Renal pelvis (tissue), 1 donor: ENCODE measurements at regions not wholly inside any gene's neighbourhood (a gene's known extent, or its start where the extent isn't known, plus 50 kb on each side); places are given as distances from the start of the nearest gene placed in this dataset.
"Not testable (repeated sequence)": the region's sequence is repeated elsewhere in the genome, so short reads cannot be mapped to it uniquely, and the experiment has no call there.

Experiments used
- DNase-seq: peaks from one replicate; pipeline ENCODE4 v3.0.0-alpha.2; 2013

DNA sequence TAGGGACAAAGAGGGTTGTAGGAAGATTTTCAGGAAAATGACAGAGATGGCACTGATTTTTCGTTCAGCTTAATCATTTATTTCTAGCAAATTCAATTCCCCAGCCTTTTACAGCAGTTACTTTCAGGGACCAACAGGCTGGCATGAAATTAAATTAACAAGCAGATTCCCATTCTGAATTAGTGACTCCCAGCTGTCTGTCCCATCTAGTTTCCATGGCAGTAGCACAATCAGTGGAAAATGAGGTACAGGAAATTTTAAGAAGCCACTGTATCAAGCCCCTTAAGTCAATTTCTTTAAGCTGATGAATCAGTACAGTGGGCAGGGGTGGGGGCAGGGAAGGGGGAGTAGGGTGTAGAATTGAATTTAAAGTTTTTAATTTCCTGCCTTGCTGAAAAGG, 121.1 kb upstream of the TEX13C start:
- no peak for DNase-seq

DNA sequence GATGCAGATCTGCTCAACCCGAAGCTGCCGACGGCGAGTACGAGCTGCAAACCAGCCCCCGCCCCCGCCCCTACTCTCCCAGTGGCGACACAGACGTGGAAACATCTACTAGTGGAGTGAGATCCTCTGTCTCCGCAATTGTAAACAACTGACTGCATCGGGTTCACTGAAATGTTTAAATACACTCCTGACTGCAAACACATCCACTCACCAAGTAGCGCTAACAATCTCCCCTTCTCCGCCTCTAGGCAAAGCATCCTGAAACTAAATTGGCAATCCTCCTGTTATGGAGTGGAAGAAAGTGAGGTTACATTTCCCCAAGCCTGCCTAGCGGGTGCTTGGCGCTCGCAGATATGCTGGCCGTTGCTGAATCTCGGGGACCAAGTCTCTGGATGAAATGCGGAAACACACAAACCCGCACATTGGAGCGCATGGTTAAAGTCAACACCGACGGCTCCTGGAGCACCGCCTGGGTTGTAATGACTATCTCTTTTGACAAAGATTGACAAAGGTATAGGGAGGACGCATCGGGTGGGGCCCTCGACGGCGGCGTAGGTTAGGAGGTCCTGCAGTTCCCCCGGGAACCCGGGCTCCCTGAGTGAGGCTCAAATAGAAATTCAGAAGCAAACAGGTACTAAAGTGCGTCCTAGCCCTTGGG, 117.0 kb upstream of the TEX13C start:
- DNase-seq = no peak

DNA sequence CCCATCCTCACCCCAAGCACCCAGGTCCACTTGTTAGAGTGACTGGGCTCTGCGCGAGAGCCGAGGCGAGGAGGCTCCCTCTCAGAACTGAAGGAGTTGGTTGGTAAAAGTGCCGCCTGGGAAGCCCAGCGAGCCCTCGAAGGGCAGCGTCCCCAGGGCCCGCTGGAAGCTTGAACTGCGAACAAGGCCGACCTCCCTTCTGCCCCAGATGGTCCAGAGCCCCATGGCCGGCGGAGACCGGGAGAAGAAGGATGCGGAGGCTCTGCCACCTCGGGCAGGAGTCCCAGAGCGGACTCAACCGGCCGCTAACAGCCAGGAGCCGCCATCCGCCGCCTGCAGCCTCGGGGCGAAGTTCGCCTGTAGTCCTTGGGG, 116.3 kb upstream of the TEX13C start:
- no peak for DNase-seq

DNA sequence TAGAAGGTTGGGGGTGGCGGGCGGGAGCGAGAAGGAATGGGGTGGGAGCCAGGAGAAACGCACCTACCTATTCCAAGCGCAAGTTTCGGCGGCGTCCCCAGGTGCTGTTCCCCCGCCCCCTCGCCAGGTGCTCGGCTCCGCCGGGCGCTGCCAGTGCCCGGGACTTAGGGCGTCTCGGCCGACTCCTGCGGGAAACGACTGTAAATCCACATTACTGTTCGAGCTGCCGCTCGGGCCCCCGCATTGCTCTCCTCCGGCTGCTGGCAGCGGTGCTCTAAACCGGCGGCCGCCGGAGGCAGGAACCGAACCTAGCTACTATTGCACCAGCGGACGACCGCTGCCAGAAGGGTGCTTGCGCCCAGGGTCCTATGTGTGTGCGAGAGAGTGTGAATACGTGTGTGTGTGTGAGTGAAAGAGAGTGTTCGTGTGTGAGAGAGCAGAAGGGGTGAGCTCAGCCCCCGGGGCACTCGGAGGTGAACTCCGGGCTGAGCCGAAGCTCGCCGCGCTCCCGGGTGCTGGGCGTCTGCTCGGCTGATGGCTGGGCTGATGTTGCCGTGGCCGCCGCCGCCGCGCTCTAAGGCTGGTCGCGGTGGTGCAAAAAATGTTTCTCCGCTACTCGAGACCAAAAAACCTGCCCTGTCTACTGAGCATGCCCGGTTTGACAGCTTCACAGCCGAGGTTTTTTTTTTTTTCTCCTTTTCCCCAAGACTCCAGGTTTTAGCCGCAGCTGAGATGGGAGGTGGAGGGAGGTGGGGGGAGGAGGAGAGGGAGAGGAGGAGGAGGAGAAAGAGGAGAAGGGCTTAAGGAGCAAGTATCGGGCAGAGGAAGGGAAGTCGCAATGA, 115.7 kb upstream of the TEX13C start:
- peak; percentile 42 for DNase-seq

DNA sequence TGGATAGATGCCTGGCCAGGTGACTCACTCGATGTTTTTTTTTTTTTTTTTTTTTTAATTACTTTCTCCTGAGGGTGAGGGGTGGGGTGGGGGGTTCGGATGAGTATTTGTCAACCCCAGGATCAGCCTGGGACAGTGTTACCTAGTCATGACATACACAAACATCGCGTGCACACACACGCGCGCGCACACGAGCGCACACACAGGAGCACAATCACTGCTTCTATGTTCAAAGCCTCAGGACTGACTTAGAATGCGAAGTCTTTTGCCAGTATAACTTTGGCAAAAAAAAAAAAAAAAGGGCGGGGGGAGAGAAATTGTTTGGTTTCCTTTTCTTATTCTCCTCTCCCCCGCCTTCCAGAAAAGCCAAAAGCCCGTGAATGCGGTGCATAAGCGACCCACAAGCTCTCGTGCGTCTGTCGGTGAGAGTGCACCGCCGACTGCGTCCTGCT, 115.0 kb upstream of the TEX13C start:
- no peak for DNase-seq

DNA sequence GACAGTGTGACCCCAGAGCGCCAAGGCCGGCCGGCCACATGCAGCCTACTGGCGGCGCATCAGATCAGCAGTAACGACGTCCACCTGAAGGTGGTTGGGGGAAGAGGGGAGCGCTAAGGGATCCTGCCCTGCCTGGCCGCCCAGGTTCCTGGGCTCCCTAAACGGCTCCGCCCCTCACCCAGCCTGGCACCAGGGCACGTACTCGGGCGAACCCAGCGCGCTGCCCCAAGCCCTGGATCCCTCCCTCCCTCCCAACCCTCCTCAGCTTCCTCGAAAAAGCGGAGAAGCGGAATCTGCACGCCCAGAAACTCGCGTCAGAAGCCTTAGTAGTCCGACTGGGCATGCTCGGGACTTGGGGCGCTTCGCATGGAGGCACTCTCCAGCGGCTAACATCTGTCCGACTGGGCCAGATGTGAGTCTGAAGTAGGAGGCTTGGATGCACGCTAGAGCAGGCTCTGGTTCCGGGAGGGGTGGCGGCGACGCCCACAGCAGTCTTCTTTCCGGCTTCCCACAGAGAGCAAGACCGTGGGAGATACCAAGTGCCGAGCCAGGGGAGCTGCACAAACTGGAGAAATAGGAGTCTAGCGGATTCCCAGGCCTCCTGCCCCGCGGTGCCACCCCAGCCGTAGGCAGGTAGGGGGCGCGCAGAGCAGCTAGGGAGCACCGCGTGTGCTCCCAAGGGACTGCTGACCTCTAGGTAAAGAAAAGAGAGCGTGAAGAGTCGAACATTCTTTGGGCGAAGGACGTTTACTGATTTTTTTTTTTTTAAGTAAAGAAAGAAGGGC, 114.3 kb upstream of the TEX13C start:
- DNase-seq = peak; percentile 71

DNA sequence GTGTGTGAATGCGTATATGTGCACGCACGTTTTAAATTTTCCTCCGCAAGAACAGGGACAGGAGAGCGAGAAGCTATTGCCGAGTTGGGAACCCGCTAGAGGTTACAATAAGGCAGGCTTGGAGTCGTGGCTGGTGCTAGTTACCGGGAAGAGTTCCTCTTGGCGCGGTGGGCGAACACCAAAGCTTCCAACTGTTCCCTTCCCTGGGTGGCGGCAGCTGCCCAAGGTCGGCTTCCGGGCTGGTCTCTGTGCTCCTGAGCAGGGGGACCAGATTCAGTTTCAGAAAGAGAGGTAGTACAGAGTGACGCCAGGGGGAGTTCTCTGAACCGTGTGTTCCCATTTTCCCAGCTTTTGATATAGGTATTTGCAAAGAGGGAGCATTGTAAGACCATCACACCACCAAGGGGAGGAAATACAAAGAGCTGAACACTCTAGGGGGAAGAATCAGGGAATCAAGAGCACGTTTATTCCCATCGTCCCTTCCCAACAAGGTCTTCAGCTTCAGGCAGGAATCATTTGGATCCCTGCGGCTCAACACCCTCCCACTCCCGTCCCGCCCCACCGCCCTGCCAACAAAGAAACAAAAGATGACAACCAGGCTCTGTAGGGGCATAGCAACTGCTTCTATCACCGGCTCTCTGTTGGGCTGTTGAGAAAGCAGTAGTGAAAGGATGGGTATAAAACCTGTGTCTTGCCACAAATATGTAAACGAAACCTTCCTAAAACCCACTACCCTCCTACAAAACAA, 113.6 kb upstream of the TEX13C start:
- no peak for DNase-seq

DNA sequence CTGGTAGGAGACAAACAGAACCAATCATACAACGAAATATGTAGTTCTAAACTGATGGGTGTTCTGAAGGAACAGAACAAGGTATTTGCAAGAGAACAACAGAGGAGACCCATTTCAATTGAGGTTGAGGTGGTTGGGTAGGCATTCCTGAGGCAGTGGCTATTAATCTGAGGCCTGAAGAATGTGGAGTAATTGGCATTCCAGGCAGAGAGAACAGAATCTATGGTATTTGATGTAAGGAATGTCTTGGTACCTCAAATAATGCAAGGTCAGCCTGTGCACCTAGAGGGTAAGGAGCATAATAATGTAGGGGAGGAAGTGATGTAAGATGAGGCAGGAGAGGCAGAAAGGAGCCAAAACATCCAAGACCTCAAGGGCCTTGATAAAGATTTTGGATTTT, 109.5 kb upstream of the TEX13C start:
- DNase-seq = no peak

DNA sequence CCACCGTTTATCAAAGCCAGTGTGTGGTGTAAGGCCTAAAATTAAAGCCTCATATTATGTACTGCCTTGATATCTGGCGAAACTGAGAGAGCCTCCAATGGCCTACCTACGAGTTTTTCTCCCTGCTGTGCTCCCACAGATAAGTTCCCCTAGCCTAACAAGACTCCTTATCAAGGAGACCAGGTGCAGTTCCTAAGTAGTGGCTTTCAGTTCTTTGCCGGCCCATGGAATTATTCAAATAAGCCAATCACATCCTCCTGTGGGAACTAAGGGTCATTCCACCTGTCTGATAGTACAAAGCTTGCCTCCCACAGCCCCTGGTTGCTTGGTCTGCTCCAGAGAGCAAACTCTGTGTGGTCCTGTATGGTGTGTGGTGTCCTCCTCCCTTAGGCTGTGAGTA, 99.8 kb upstream of the TEX13C start:
- no peak for DNase-seq

DNA sequence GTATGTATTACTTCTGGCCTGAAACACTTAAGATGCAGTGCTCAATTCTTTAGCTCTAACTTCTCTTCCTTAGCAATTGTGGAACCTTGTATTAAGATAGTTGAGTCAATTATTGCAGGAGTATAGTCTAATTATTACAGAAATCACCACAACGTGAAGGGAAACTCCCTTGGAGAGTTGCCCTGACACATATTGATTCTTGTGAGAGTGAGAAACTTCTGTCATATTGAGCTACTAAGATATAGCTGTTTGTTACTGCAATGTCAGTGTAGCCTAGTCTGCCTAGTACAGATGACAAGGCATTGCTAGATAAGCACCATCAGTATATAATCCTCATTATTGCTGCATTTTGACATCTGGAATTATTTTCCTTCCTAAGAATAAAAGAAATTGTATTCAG, 82.7 kb upstream of the TEX13C start:
- no peak for DNase-seq

DNA sequence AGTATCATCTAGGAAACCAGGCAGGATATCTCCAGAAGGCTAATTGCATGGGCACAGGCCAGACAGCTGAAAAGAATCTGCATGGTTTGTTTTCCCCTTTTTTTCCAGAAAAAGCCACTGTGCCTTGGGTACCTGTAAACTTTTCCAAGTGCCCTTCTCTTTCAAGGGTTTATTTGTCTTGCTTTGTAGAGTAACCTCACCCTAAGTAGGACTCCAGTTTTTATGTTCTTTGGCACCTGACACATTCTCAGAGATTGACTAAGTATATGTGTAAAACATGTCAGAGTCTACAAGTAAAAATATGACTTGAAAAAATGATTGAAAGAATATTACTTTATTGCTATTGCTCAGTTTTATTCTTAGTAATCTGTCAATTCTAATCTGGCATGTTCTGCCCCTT, 70.7 kb upstream of the TEX13C start:
- DNase-seq = no peak

DNA sequence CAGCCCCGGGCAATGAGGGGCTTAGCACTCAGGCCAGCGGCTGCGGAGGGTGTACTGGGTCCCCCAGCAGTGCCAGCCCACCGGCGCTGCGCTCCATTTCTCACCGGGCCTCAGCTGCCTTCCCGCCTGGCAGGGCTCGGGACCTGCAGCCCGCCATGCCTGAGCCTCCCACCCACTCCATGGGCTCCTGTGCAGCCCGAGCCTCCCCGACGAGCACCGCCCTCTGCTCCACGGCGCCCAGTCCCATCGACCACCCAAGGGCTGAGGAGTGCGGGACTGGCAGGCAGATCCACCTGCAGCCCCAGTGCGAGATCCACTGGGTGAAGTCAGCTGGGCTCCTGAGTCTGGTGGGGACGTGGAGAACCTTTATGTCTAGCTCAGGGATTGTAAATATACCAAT, 63.9 kb upstream of the TEX13C start:
- not testable (repeated sequence) for DNase-seq

DNA sequence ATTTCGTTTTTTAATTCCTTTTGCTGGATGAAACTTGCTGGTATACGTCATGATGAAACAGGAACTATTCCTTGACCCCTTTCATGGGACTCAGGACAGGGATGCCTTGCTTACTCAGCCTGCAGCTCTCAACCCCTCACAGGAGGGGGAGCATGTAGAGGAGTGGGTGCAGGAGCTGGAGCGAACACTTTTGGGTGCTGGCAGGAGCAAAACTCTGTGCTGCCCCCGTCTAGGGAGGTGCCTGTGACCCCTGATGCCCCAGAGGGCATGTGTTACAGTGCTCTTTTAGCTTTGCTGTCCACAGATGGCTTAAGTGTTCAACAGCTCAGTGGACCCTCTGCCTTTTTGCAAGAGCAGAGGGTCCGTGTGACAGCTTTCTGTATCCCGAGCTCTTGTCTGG, 56.8 kb upstream of the TEX13C start:
- no peak for DNase-seq

DNA sequence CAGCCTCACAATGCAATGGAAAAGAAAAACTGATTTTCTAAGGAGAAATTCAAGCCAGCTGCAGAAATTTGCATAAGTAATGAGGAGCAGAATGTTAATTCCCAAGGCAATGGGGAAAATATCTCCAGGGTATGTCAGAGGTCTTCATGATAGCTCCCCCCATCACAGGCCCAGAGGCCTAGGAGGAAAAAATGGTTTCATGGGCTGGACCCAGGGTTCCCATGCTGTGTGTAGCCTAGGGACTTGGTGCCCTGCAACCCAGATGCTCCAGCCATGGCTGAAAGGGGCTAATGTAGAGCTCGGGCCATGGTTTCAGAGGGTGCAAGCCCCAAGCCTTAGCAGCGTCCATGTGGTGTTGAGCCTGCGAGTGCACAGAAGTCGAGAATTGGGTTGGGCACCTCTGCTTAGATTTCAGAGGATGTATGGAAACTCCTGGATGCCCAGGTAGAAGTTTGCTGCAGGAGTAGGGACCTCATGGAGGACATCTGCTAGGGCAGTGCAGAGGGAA, 53.5 kb upstream of the TEX13C start:
- DNase-seq = no peak
